Hepatocyte (in vitro differentiated cells): ENCODE measurements at regions not wholly inside any gene's neighbourhood (a gene's known extent, or its start where the extent isn't known, plus 50 kb on each side); places are given as distances from the start of the nearest gene placed in this dataset.

Source experiments
- CTCF ChIP-seq: fragments of 200-600 bp; sonication (generic); IDR thresholded peaks from 2 replicates; pipeline ENCODE4 v1.5.1; 2016; ENCODE audit warnings: antibody characterized with exemption, mild to moderate bottlenecking; ENCODE audit not compliant: poor library complexity
- EZH2 ChIP-seq: fragments of 200-600 bp; sonication (generic); IDR thresholded peaks from 2 replicates; pipeline ENCODE4 v1.6.1; 2016; ENCODE audit warnings: antibody characterized with exemption, mild to moderate bottlenecking, borderline replicate concordance
- EZH2phosphoT487 ChIP-seq: fragments of 200-600 bp; sonication (generic); IDR thresholded peaks from one replicate; pipeline ENCODE4 v1.6.1; 2018; ENCODE audit warnings: antibody characterized with exemption, mild to moderate bottlenecking, low read depth, moderate library complexity; ENCODE audit not compliant: unreplicated experiment, severe bottlenecking

GRCh38 chr12:69026336-69026735, 93.4 kb upstream of the CPM start:
- no peak for TF ChIP-seq CTCF
- TF ChIP-seq EZH2, result no peak
- no peak for TF ChIP-seq EZH2phosphoT487
